ENCODE measurements at regions not wholly inside any gene's neighbourhood (a gene's known extent, or its start where the extent isn't known, plus 50 kb on each side); places are given as distances from the start of the nearest gene placed in this dataset.

GRCh38 chr17:21613071-21613429 lies 79.3 kb upstream of the KCNJ18 start:
- TF ChIP-seq, protein P1, sequence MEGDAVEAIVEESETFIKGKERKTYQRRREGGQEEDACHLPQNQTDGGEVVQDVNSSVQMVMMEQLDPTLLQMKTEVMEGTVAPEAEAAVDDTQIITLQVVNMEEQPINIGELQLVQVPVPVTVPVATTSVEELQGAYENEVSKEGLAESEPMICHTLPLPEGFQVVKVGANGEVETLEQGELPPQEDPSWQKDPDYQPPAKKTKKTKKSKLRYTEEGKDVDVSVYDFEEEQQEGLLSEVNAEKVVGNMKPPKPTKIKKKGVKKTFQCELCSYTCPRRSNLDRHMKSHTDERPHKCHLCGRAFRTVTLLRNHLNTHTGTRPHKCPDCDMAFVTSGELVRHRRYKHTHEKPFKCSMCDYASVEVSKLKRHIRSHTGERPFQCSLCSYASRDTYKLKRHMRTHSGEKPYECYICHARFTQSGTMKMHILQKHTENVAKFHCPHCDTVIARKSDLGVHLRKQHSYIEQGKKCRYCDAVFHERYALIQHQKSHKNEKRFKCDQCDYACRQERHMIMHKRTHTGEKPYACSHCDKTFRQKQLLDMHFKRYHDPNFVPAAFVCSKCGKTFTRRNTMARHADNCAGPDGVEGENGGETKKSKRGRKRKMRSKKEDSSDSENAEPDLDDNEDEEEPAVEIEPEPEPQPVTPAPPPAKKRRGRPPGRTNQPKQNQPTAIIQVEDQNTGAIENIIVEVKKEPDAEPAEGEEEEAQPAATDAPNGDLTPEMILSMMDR (IDR thresholded peaks at IDR 0.05; ENCODE audit: low read depth, low read length, missing input control): no peak
- TF ChIP-seq GABPA (IDR thresholded peaks at IDR 0.05 in 1 of 2, conservative IDR thresholded peaks at IDR 0.05 in 1 of 2): no peak
- no peak for TF ChIP-seq TAF1 (conservative IDR thresholded peaks at IDR 0.05)
- TF ChIP-seq JUND (IDR thresholded peaks at IDR 0.05): no peak
- no peak for TF ChIP-seq HNF4A (conservative IDR thresholded peaks at IDR 0.05)
- TF ChIP-seq, protein P2, sequence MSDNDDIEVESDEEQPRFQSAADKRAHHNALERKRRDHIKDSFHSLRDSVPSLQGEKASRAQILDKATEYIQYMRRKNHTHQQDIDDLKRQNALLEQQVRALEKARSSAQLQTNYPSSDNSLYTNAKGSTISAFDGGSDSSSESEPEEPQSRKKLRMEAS (IDR thresholded peaks at IDR 0.05): no peak
- no peak for TF ChIP-seq NR2F2 (IDR thresholded peaks at IDR 0.05)
- TF ChIP-seq, protein P3, sequence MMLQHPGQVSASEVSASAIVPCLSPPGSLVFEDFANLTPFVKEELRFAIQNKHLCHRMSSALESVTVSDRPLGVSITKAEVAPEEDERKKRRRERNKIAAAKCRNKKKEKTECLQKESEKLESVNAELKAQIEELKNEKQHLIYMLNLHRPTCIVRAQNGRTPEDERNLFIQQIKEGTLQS (IDR thresholded peaks at IDR 0.05): no peak
- TF ChIP-seq YY1 (IDR thresholded peaks at IDR 0.05): no peak
- TF ChIP-seq, protein P4, sequence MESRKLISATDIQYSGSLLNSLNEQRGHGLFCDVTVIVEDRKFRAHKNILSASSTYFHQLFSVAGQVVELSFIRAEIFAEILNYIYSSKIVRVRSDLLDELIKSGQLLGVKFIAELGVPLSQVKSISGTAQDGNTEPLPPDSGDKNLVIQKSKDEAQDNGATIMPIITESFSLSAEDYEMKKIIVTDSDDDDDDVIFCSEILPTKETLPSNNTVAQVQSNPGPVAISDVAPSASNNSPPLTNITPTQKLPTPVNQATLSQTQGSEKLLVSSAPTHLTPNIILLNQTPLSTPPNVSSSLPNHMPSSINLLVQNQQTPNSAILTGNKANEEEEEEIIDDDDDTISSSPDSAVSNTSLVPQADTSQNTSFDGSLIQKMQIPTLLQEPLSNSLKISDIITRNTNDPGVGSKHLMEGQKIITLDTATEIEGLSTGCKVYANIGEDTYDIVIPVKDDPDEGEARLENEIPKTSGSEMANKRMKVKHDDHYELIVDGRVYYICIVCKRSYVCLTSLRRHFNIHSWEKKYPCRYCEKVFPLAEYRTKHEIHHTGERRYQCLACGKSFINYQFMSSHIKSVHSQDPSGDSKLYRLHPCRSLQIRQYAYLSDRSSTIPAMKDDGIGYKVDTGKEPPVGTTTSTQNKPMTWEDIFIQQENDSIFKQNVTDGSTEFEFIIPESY (IDR thresholded peaks at IDR 0.05): no peak
